DMS153 (cell line): ENCODE measurements at regions not wholly inside any gene's neighbourhood (a gene's known extent, or its start where the extent isn't known, plus 50 kb on each side); places are given as distances from the start of the nearest gene placed in this dataset.
"Not testable (repeated sequence)": the region's sequence is repeated elsewhere in the genome, so short reads cannot be mapped to it uniquely, and the experiment has no call there.

Source experiments
- DNase-seq: peaks from one replicate; lab custom pipeline; 2025; lab: John Stamatoyannopoulos, UW

- DNase-seq, result no peak
Observed at GRCh38 chr3:78255403-78255802, 1215.5 kb downstream of the ROBO2 start.

GRCh38 chr3:78256123-78256522, 1216.2 kb downstream of the ROBO2 start:
- DNase-seq, result no peak

GRCh38 chr3:78257951-78258530, 1218.1 kb downstream of the ROBO2 start:
- no peak for DNase-seq

- DNase-seq, result no peak
Observed at GRCh38 chr3:78258798-78259197, 1218.9 kb downstream of the ROBO2 start.

GRCh38 chr3:78260388-78260787, 1220.5 kb downstream of the ROBO2 start:
- no peak for DNase-seq

GRCh38 chr3:78266550-78266949, 1226.7 kb downstream of the ROBO2 start:
- not testable (repeated sequence) for DNase-seq

- DNase-seq, result no peak
Observed at GRCh38 chr3:78267235-78267634, 1227.3 kb downstream of the ROBO2 start.

- no peak for DNase-seq
Observed at GRCh38 chr3:78268087-78268486, 1228.2 kb downstream of the ROBO2 start.

- no peak for DNase-seq
Observed at GRCh38 chr3:78268716-78269668, 1229.1 kb downstream of the ROBO2 start.

GRCh38 chr3:78273326-78273725, 1233.4 kb downstream of the ROBO2 start:
- DNase-seq, result no peak

GRCh38 chr3:78274475-78275065, 1234.7 kb downstream of the ROBO2 start:
- no peak for DNase-seq

- DNase-seq, result no peak
Observed at GRCh38 chr3:78275420-78275852, 1235.5 kb downstream of the ROBO2 start.

- DNase-seq, result no peak
Observed at GRCh38 chr3:78277220-78277619, 1237.3 kb downstream of the ROBO2 start.

- no peak for DNase-seq
Observed at GRCh38 chr3:78277801-78278200, 1237.9 kb downstream of the ROBO2 start.

- DNase-seq, result no peak
Observed at GRCh38 chr3:78279091-78279490, 1239.2 kb downstream of the ROBO2 start.

- DNase-seq, result no peak
Observed at GRCh38 chr3:78281381-78281780, 1241.5 kb downstream of the ROBO2 start.

- DNase-seq, result no peak
Observed at GRCh38 chr3:78283994-78284393, 1244.1 kb downstream of the ROBO2 start.

GRCh38 chr3:78285032-78285728, 1245.3 kb downstream of the ROBO2 start:
- DNase-seq, result no peak

GRCh38 chr3:78287085-78287484, 1247.2 kb downstream of the ROBO2 start:
- DNase-seq, result no peak

GRCh38 chr3:78293284-78293683, 1253.4 kb downstream of the ROBO2 start:
- no peak for DNase-seq

GRCh38 chr3:78304115-78304514, 1264.2 kb downstream of the ROBO2 start:
- no peak for DNase-seq

GRCh38 chr3:78312851-78313250, 1273.0 kb downstream of the ROBO2 start:
- no peak for DNase-seq
